ENCODE measurements at regions not wholly inside any gene's neighbourhood (a gene's known extent, or its start where the extent isn't known, plus 50 kb on each side); places are given as distances from the start of the nearest gene placed in this dataset.

- no peak for ATAC-seq (ENCODE audit: insufficient read depth, low FRiP score)
- Histone ChIP-seq H3K27ac (ENCODE audit: low read depth in 1 of 2, low read length in 1 of 2) (no peak overlapping the region), H3K9me3 (ENCODE audit: control insufficient read depth in 4 of 4, insufficient read depth in 3 of 4, low read length in 3 of 4) (no peaks in the 10 kb centered on the region), H3K27me3 (ENCODE audit: control insufficient read depth in 3 of 3, insufficient read depth in 3 of 3, low read length in 2 of 3) (no peaks in the 10 kb centered on the region), H3K9ac (ENCODE audit: insufficient read depth in 1 of 2, low read length in 2 of 2) (no peak overlapping the region), H3K4me3 (no peak overlapping the region), H3K36me3 (ENCODE audit: control insufficient read depth in 4 of 4, insufficient read depth in 4 of 4, low read length in 4 of 4) (no peaks in the 10 kb centered on the region), H3K4me1 (ENCODE audit: control insufficient read depth in 5 of 5, insufficient read depth in 5 of 5, low read length in 5 of 5) (no peaks in the 10 kb centered on the region)
- TF ChIP-seq CTCF (IDR thresholded peaks at IDR 0.05; ENCODE audit: control extremely low read depth, extremely low read depth) = no peak
- WGBS, 2 donors = 71 to 80% methylated on average over 4 of the region's 4 CpGs
- DNase-seq = no peak
Observed at GRCh38 chr5:82551840-82552385, 273.8 kb upstream of the RPS23 start.

GRCh38 chr5:82551192-82551591 is 273.0 kb upstream of the RPS23 start:
- Histone ChIP-seq H3K9me3 (ENCODE audit: control insufficient read depth in 4 of 4, insufficient read depth in 3 of 4, low read length in 3 of 4) (no peaks in the 10 kb centered on the region), H3K27ac (ENCODE audit: low read depth in 1 of 2, low read length in 1 of 2) (no peak overlapping the region), H3K27me3 (ENCODE audit: control insufficient read depth in 3 of 3, insufficient read depth in 3 of 3, low read length in 2 of 3) (no peaks in the 10 kb centered on the region), H3K4me3 (no peak overlapping the region), H3K4me1 (ENCODE audit: control insufficient read depth in 5 of 5, insufficient read depth in 5 of 5, low read length in 5 of 5) (no peaks in the 10 kb centered on the region), H3K9ac (ENCODE audit: insufficient read depth in 1 of 2, low read length in 2 of 2) (no peak overlapping the region), H3K36me3 (ENCODE audit: control insufficient read depth in 4 of 4, insufficient read depth in 4 of 4, low read length in 4 of 4) (no peaks in the 10 kb centered on the region)
- TF ChIP-seq CTCF (IDR thresholded peaks at IDR 0.05; ENCODE audit: control extremely low read depth, extremely low read depth) = no peak
- no peak for ATAC-seq (ENCODE audit: insufficient read depth, low FRiP score)
- DNase-seq = no peak

GRCh38 chr5:82549263-82549662 is 271.1 kb upstream of the RPS23 start:
- no peak overlapping the region for H3K9ac ChIP-seq (ENCODE audit: insufficient read depth in 1 of 2, low read length in 2 of 2)
- DNase-seq (no peak), ATAC-seq (ENCODE audit: insufficient read depth, low FRiP score) (no peak)
- H3K36me3 ChIP-seq (ENCODE audit: control insufficient read depth in 4 of 4, insufficient read depth in 4 of 4, low read length in 4 of 4) = no peaks in the 10 kb centered on the region
- peaks cover 0 to 2% (median 1%) of the 10 kb centered on the region in 4 donors for H3K9me3 ChIP-seq (ENCODE audit: control insufficient read depth in 4 of 4, insufficient read depth in 3 of 4, low read length in 3 of 4)
- 54 to 75% methylated on average over 2 of the region's 2 CpGs for WGBS, 2 donors
- no peak for TF ChIP-seq CTCF (IDR thresholded peaks at IDR 0.05; ENCODE audit: control extremely low read depth, extremely low read depth)
- no peaks in the 10 kb centered on the region for H3K4me1 ChIP-seq (ENCODE audit: control insufficient read depth in 5 of 5, insufficient read depth in 5 of 5, low read length in 5 of 5)
- no peak overlapping the region for H3K4me3 ChIP-seq
- no peaks in the 10 kb centered on the region for H3K27me3 ChIP-seq (ENCODE audit: control insufficient read depth in 3 of 3, insufficient read depth in 3 of 3, low read length in 2 of 3)
- no peak overlapping the region for H3K27ac ChIP-seq (ENCODE audit: low read depth in 1 of 2, low read length in 1 of 2)

- DNase-seq (no peak), ATAC-seq (ENCODE audit: insufficient read depth, low FRiP score) (no peak)
- H3K27ac ChIP-seq (ENCODE audit: low read depth in 1 of 2, low read length in 1 of 2) = no peak overlapping the region
- no peaks in the 10 kb centered on the region for H3K27me3 ChIP-seq (ENCODE audit: control insufficient read depth in 3 of 3, insufficient read depth in 3 of 3, low read length in 2 of 3)
- WGBS, 2 donors = 60 to 73% methylated on average over 1 of the region's 1 CpG
- H3K36me3 ChIP-seq (ENCODE audit: control insufficient read depth in 4 of 4, insufficient read depth in 4 of 4, low read length in 4 of 4) = no peaks in the 10 kb centered on the region
- no peak for TF ChIP-seq CTCF (IDR thresholded peaks at IDR 0.05; ENCODE audit: control extremely low read depth, extremely low read depth)
- no peak overlapping the region for H3K4me3 ChIP-seq
- H3K9ac ChIP-seq (ENCODE audit: insufficient read depth in 1 of 2, low read length in 2 of 2) = no peak overlapping the region
- peaks cover 0 to 1% (median 0%) of the 10 kb centered on the region in 5 donors for H3K4me1 ChIP-seq (ENCODE audit: control insufficient read depth in 5 of 5, insufficient read depth in 5 of 5, low read length in 5 of 5)
- H3K9me3 ChIP-seq (ENCODE audit: control insufficient read depth in 4 of 4, insufficient read depth in 3 of 4, low read length in 3 of 4) = peaks cover 0 to 4% (median 2%) of the 10 kb centered on the region in 4 donors
Observed at GRCh38 chr5:82544004-82544403, 265.9 kb upstream of the RPS23 start.
